Activated T-cell treated with anti-CD3 and anti-CD28 coated beads, Interleukin-2, amount 50 U/mL, for 24 hours (primary cell): ENCODE measurements at regions not wholly inside any gene's neighbourhood (a gene's known extent, or its start where the extent isn't known, plus 50 kb on each side); places are given as distances from the start of the nearest gene placed in this dataset.
"Not testable (repeated sequence)": the region's sequence is repeated elsewhere in the genome, so short reads cannot be mapped to it uniquely, and the experiment has no call there.

Experiments
- DNase-seq: peaks from one replicate; pipeline ENCODE4 v3.0.0-alpha.2; 2020
- H3K27ac Mint-ChIP-seq: 2 replicates; pipeline ENCODE4 v1.8.0; 2020; ENCODE audit warnings: mild to moderate bottlenecking, mixed read lengths
- H3K27me3 Mint-ChIP-seq: 2 replicates; pipeline ENCODE4 v1.8.0; 2020; ENCODE audit warnings: mixed read lengths
- H3K36me3 Mint-ChIP-seq: 2 replicates; pipeline ENCODE4 v1.8.0; 2020; ENCODE audit warnings: low read depth, mixed read lengths
- H3K4me1 Mint-ChIP-seq: 2 replicates; pipeline ENCODE4 v1.8.0; 2020; ENCODE audit warnings: low read depth, mixed read lengths
- H3K4me3 Mint-ChIP-seq: 2 replicates; pipeline ENCODE4 v1.8.0; 2020; ENCODE audit warnings: mild to moderate bottlenecking, moderate library complexity, mixed read lengths
- H3K9me3 Mint-ChIP-seq: 2 replicates; pipeline ENCODE4 v1.8.0; 2020; ENCODE audit warnings: mixed read lengths

GRCh38 chr3:162719684-162720341, 1223.2 kb downstream of the OTOL1 start:
- no peak for DNase-seq
- Mint-ChIP-seq H3K27me3 (no peaks in the 10 kb centered on the region), H3K4me1 (no peaks in the 10 kb centered on the region), H3K27ac (no peak overlapping the region), H3K4me3 (no peak overlapping the region), H3K9me3 (no peaks in the 10 kb centered on the region), H3K36me3 (no peaks in the 10 kb centered on the region)

- Mint-ChIP-seq H3K27ac (no peak overlapping the region), H3K4me3 (no peak overlapping the region), H3K9me3 (no peaks in the 10 kb centered on the region), H3K36me3 (no peaks in the 10 kb centered on the region), H3K27me3 (no peaks in the 10 kb centered on the region), H3K4me1 (no peaks in the 10 kb centered on the region)
- no peak for DNase-seq
These were observed 1225.1 kb downstream of the OTOL1 start for GRCh38 chr3:162721736-162722135.

- Mint-ChIP-seq H3K4me1 (no peaks in the 10 kb centered on the region), H3K36me3 (no peaks in the 10 kb centered on the region), H3K27ac (no peak overlapping the region), H3K27me3 (no peaks in the 10 kb centered on the region), H3K9me3 (no peaks in the 10 kb centered on the region), H3K4me3 (no peak overlapping the region)
- DNase-seq: no peak
These were observed 1225.7 kb downstream of the OTOL1 start for GRCh38 chr3:162722337-162722736.

- not testable (repeated sequence) for H3K27ac Mint-ChIP-seq, H3K4me3 Mint-ChIP-seq, DNase-seq, H3K4me1 Mint-ChIP-seq, H3K9me3 Mint-ChIP-seq, H3K27me3 Mint-ChIP-seq, H3K36me3 Mint-ChIP-seq
These were observed 1226.2 kb downstream of the OTOL1 start for GRCh38 chr3:162722796-162723195.

- H3K36me3 Mint-ChIP-seq: no peaks in the 10 kb centered on the region
- peaks cover 10% of the 10 kb centered on the region for H3K9me3 Mint-ChIP-seq
- H3K4me3 Mint-ChIP-seq: no peak overlapping the region
- H3K4me1 Mint-ChIP-seq: no peaks in the 10 kb centered on the region
- no peaks in the 10 kb centered on the region for H3K27me3 Mint-ChIP-seq
- no peak overlapping the region for H3K27ac Mint-ChIP-seq
- no peak for DNase-seq
These were observed 1233.1 kb downstream of the OTOL1 start for GRCh38 chr3:162729686-162730085.

- H3K4me3 Mint-ChIP-seq, H3K27ac Mint-ChIP-seq, DNase-seq: not testable (repeated sequence)
These were observed 1235.4 kb downstream of the OTOL1 start for GRCh38 chr3:162731961-162732360.

GRCh38 chr3:162738784-162739183, 1242.2 kb downstream of the OTOL1 start:
- no peak for DNase-seq
- no peak overlapping the region for H3K27ac Mint-ChIP-seq
- H3K4me1 Mint-ChIP-seq: no peaks in the 10 kb centered on the region

More at GRCh38 chr3:162731961-162732360, 1235.4 kb downstream of the OTOL1 start:
- H3K4me1 Mint-ChIP-seq, H3K36me3 Mint-ChIP-seq, H3K27me3 Mint-ChIP-seq: not testable (repeated sequence)
- H3K9me3 Mint-ChIP-seq: peaks cover 10% of the 10 kb centered on the region

GRCh38 chr3:162740941-162741596, 1244.5 kb downstream of the OTOL1 start:
- peaks cover 7% of the 10 kb centered on the region for H3K9me3 Mint-ChIP-seq
- no peak overlapping the region for H3K4me3 Mint-ChIP-seq
- no peaks in the 10 kb centered on the region for H3K4me1 Mint-ChIP-seq
- H3K36me3 Mint-ChIP-seq: no peaks in the 10 kb centered on the region
- DNase-seq: no peak
- H3K27me3 Mint-ChIP-seq: no peaks in the 10 kb centered on the region
- no peak overlapping the region for H3K27ac Mint-ChIP-seq

More at GRCh38 chr3:162738784-162739183, 1242.2 kb downstream of the OTOL1 start:
- Mint-ChIP-seq H3K27me3 (no peaks in the 10 kb centered on the region), H3K4me3 (no peak overlapping the region), H3K9me3 (peaks cover 10% of the 10 kb centered on the region), H3K36me3 (no peaks in the 10 kb centered on the region)

GRCh38 chr3:162742159-162742717, 1245.6 kb downstream of the OTOL1 start:
- no peak for DNase-seq
- H3K27ac Mint-ChIP-seq: no peak overlapping the region
- H3K27me3 Mint-ChIP-seq: no peaks in the 10 kb centered on the region
- H3K4me3 Mint-ChIP-seq: no peak overlapping the region
- H3K4me1 Mint-ChIP-seq: no peaks in the 10 kb centered on the region
- no peaks in the 10 kb centered on the region for H3K36me3 Mint-ChIP-seq
- H3K9me3 Mint-ChIP-seq: peaks cover 10% of the 10 kb centered on the region

GRCh38 chr3:162743091-162743490, 1246.5 kb downstream of the OTOL1 start:
- H3K27me3 Mint-ChIP-seq: no peaks in the 10 kb centered on the region
- no peaks in the 10 kb centered on the region for H3K4me1 Mint-ChIP-seq
- H3K9me3 Mint-ChIP-seq: peaks cover 12% of the 10 kb centered on the region
- DNase-seq: no peak
- H3K36me3 Mint-ChIP-seq: no peaks in the 10 kb centered on the region
- no peak overlapping the region for H3K4me3 Mint-ChIP-seq
- no peak overlapping the region for H3K27ac Mint-ChIP-seq

- no peak for DNase-seq
- H3K4me1 Mint-ChIP-seq: no peaks in the 10 kb centered on the region
- no peak overlapping the region for H3K4me3 Mint-ChIP-seq
- no peaks in the 10 kb centered on the region for H3K36me3 Mint-ChIP-seq
- H3K9me3 Mint-ChIP-seq: peaks cover 9% of the 10 kb centered on the region
- H3K27ac Mint-ChIP-seq: no peak overlapping the region
- no peaks in the 10 kb centered on the region for H3K27me3 Mint-ChIP-seq
These were observed 1264.2 kb downstream of the OTOL1 start for GRCh38 chr3:162760789-162761188.

- Mint-ChIP-seq H3K27me3 (no peaks in the 10 kb centered on the region), H3K27ac (no peak overlapping the region), H3K36me3 (no peaks in the 10 kb centered on the region), H3K4me1 (no peaks in the 10 kb centered on the region), H3K9me3 (peaks cover 21% of the 10 kb centered on the region), H3K4me3 (no peak overlapping the region)
- DNase-seq: no peak
These were observed 1267.6 kb downstream of the OTOL1 start for GRCh38 chr3:162764051-162764807.

- H3K27ac Mint-ChIP-seq: no peak overlapping the region
- DNase-seq: no peak
- H3K4me3 Mint-ChIP-seq: no peak overlapping the region
- H3K36me3 Mint-ChIP-seq: no peaks in the 10 kb centered on the region
- no peaks in the 10 kb centered on the region for H3K4me1 Mint-ChIP-seq
- peaks cover 21% of the 10 kb centered on the region for H3K9me3 Mint-ChIP-seq
- no peaks in the 10 kb centered on the region for H3K27me3 Mint-ChIP-seq
These were observed 1268.1 kb downstream of the OTOL1 start for GRCh38 chr3:162764808-162765071.

- DNase-seq: no peak
- Mint-ChIP-seq H3K27ac (no peak overlapping the region), H3K4me3 (no peak overlapping the region), H3K9me3 (peaks cover 22% of the 10 kb centered on the region), H3K27me3 (no peaks in the 10 kb centered on the region), H3K36me3 (no peaks in the 10 kb centered on the region), H3K4me1 (no peaks in the 10 kb centered on the region)
These were observed 1268.9 kb downstream of the OTOL1 start for GRCh38 chr3:162765524-162765923.

GRCh38 chr3:162769564-162769963, 1273.0 kb downstream of the OTOL1 start:
- peaks cover 25% of the 10 kb centered on the region for H3K9me3 Mint-ChIP-seq
- no peak overlapping the region for H3K4me3 Mint-ChIP-seq
- DNase-seq: no peak
- H3K36me3 Mint-ChIP-seq: no peaks in the 10 kb centered on the region
- H3K4me1 Mint-ChIP-seq: no peaks in the 10 kb centered on the region
- H3K27me3 Mint-ChIP-seq: no peaks in the 10 kb centered on the region
- no peak overlapping the region for H3K27ac Mint-ChIP-seq
